LNCAP (cell line): ENCODE measurements at regions not wholly inside any gene's neighbourhood (a gene's known extent, or its start where the extent isn't known, plus 50 kb on each side); places are given as distances from the start of the nearest gene placed in this dataset.

Experiments used
- CTCF ChIP-seq: fragments of 450-650 bp; IDR thresholded peaks from 2 replicates; pipeline ENCODE4 v1.5.1; 2017; ENCODE audit warnings: mild to moderate bottlenecking

GRCh38 chr2:17146358-17146757, 371.9 kb downstream of the RAD51AP2 start:
- no peak for TF ChIP-seq CTCF

DNA sequence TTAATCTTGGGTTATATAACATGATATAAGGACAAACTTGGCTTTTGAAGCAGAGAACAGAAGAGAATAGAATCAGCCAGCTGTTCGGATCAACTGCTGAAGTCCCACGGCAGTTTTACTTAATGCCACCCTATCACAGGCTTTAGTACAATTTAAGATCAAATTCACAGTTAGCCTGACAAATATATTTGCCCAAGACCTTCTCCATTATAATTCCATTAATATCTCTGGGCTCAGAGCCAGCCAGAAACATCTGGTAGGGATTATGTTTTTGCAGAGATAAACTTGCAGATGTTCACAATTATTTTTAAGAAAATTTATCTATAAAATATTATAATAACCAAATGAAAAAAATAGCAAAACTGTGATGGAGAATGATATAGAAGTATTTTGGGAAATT, 381.4 kb downstream of the RAD51AP2 start:
- TF ChIP-seq CTCF = no peak

GRCh38 chr2:17136231-17136630, 382.0 kb downstream of the RAD51AP2 start:
- no peak for TF ChIP-seq CTCF

GRCh38 chr2:17135619-17136018, 382.6 kb downstream of the RAD51AP2 start:
- no peak for TF ChIP-seq CTCF

DNA sequence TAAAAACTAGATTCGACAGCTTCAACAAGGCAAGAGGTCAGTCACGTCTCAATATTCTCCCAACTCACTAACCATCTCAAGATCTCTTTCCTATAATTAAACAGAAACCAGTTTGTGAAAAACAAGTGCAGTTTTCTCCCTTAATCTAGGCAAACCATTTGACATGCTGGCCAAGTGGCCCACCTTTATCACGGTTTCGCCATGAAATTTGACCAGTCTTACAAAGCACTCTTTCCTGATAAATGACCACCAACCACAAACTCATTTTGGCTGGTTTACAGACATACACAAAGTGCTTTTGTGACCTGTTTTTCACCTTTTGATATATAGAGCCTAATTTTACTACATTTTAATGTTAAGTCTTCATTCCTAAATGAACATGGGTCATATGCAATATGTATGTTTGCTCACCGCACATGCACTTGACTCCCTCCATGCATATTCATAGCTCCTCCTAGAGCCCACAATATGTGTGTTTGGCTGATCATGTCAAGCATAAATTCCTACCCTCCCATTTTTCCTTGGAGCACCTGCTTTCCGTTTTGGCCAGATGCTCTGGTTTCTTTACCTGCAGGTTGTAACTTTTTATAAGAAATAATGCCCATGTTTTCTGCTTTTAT, 385.1 kb downstream of the RAD51AP2 start:
- no peak for TF ChIP-seq CTCF

- no peak for TF ChIP-seq CTCF
These were observed 392.1 kb downstream of the RAD51AP2 start for GRCh38 chr2:17125989-17126620.

GRCh38 chr2:17124575-17125318, 393.5 kb downstream of the RAD51AP2 start:
- no peak for TF ChIP-seq CTCF
